GM10248 (cell line): ENCODE measurements at regions not wholly inside any gene's neighbourhood (a gene's known extent, or its start where the extent isn't known, plus 50 kb on each side); places are given as distances from the start of the nearest gene placed in this dataset.
"Not testable (repeated sequence)": the region's sequence is repeated elsewhere in the genome, so short reads cannot be mapped to it uniquely, and the experiment has no call there.

Experiments used
- CTCF ChIA-PET: fragments of 300-600 bp; sonication (Branson Sonifier 250); formaldehyde crosslinking; extraction: SDS; loops from one replicate; lab custom pipeline; 2021; ENCODE audit warnings: antibody characterized with exemption; lab: Yijun Ruan, JAX
- POLR2A ChIA-PET: fragments of 350-650 bp; sonication (Branson Sonifier 250); formaldehyde crosslinking; extraction: SDS; loops from one replicate; lab custom pipeline; 2020; ENCODE audit warnings: antibody characterized with exemption; lab: Yijun Ruan, JAX
- DNase-seq: peaks from one replicate; pipeline ENCODE4 v3.0.0; 2012; ENCODE audit errors: extremely low spot score
- CTCF ChIP-seq: IDR thresholded peaks from 2 replicates; pipeline ENCODE4 v1.5.1; 2012; ENCODE audit warnings: mild to moderate bottlenecking, low read depth; ENCODE audit errors: extremely low read depth, missing control alignments, control extremely low read depth

DNA sequence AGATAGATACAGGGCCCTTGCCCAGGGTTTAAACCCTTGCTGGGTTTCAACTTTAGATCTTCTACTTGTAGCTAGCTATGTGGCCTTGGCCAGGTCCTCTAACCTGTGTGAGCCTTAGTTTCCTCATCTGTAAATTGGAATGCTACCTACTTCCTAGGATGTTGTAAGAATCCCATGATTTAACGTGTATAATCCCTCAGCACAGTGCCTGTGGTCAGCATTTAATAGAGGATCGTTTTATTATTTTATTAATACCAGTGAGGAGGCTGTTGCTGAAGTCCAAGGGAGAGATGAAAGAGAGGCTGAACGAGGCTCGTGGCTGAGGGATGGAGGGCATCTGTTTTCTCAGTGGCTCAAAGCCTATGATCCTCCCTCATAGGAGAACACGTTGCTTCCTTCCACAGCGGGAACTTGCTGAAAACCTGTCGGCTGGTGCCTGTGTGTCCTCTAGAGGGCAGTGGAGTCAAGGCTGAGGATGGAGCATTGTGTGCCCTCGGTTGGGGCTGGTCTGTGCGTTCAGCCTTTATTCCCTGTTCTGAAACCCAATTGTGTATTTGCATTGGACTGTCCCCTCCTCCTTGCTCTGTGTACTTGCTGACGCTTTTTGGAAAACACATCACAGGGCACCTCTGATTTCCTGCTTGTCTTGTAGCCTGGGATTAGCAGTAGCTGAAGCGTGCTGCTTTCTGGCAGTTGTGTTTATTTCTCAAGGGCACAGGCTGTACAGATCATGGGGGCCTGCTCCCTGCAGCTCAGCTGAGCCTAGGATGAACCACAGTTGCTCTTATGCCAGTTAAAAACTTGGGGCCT is 104.3 kb downstream of the PROP1 start:
- DNase-seq, POLR2A ChIA-PET: not testable (repeated sequence)
- peak; percentile 40 for TF ChIP-seq CTCF
- CTCF ChIA-PET, result interaction anchor here (1.1 kb wide), 1 partner anchor 169 kb away, joined by 9 read pairs; no protein-coding TSS in a partner anchor

- DNase-seq, CTCF ChIA-PET, POLR2A ChIA-PET: not testable (repeated sequence)
Observed at GRCh38 chr5:177883295-177883694, 100.6 kb upstream of the FAM153A start.

DNA sequence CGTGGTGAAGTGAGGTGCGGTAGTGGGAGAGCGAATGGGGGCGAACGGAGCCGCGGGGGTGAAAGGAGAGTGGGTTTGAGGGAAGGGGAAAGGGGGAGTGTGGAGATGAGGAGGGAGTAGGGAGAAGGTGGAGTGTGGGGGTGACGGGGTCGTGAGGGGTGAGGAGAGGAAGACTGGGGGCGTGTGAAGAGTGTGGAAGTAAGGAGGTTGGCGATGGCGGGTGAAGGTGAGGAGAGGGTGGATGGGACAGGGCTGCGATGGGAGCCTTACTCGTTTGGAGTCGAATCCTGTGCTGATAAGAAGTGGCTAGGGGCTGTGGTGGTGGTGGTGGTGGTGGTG is 93.2 kb upstream of the FAM153A start:
- POLR2A ChIA-PET, CTCF ChIA-PET: not testable (repeated sequence)

DNA sequence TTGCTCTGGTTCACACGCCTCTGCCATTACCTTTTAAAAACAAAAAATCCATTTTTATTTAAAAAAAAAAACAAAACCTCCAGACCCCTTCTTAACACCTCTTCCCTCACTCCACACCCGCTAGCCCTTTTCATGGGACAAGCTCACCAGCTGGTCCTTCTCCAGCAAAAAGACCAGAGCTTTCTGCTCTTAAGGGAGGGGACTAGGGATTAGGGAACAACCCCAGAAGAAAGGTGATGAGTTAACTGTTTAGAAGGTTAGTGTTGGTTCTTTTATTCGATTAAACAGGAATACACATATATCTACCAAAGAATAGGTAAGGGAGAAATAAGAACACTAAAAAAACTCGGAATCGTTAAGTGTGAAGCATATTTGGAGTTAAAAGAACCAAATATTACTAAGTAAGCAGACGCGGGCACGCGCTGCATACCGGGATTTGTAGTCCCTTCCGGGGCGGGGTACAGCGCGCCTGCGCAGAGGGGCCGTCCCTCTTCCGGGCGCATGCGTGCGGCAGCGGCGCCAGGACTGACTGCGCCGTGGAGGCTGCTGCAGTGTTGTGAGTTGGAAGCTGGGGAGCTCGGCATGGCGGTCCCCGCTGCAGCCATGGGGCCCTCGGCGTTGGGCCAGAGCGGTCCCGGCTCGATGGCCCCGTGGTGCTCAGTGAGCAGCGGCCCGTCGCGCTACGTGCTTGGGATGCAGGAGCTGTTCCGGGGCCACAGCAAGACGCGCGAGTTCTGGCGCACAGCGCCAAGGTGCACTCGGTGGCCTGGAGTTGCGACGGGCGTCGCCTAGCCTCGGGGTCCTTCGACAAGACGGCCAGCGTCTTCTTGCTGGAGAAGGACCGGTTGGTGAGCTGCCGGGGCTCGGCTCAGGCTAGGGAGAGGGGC is 92.6 kb upstream of the FAM153A start:
- CTCF ChIA-PET, POLR2A ChIA-PET, DNase-seq: not testable (repeated sequence)

More for the DNA sequence above, 93.2 kb upstream of the FAM153A start:
- DNase-seq, result not testable (repeated sequence)

DNA sequence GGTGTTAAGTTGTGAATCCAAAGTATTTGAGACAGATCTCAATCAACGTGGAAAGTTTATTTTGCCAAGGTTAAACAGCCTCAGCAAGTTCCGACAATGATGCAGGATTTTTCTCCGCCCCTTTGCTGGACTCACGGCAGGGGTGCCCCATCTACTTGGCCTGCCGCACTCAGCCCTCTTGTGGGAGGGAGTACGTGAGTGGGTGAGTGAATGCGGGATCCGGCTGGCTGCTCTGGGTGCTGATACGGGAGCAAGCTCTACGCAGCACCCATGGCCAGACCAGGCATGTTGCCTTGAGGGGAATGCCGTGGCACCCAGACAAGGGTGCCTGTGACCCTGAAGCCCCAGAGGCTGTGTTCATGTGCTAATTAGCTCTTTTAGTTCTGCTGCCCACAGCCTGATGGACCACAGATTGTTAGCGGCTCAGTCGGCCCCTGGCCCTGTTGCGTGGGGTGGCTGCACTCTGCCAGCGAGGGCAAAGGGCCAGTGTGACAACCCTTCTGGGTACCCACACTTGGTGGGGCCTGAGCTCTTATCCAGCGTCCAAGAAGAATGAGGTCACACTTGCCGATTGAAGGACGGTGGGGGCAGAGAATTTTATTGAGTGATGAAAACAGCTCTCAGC is 81.2 kb upstream of the FAM153A start:
- POLR2A ChIA-PET, DNase-seq, CTCF ChIA-PET: not testable (repeated sequence)

DNA sequence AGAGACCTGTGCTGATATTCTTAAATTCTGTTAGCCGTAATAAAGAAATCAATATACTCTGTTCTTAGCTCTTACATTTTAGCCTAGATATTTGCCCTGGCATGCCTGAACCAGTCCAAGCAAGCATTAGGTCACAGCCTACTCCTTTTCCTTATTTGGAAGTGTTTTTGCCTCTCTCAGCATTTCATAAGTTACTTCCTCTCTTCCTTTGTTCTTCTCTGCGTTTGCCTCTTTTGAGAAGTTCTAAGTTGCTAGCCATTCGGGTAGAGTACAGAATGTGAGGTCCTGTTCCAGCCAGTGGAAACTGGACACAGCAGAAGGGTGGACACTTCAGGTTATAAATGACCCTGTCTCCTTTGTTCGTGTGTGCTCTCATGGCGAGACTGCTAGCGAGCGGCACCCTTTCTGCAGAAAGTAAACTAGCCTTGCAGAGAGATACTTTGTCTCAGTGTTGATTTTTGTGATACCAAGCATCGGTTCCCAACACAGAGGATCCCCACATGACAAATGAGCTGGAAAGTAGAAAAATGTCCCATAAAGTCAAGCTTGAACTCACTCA is 75.0 kb upstream of the FAM153A start:
- DNase-seq, POLR2A ChIA-PET, CTCF ChIA-PET: not testable (repeated sequence)

GRCh38 chr5:177856474-177856873 is 73.8 kb upstream of the FAM153A start:
- DNase-seq, POLR2A ChIA-PET, CTCF ChIA-PET: not testable (repeated sequence)

- POLR2A ChIA-PET, DNase-seq, CTCF ChIA-PET: not testable (repeated sequence)
Observed at GRCh38 chr5:177847914-177848313, 65.2 kb upstream of the FAM153A start.

- CTCF ChIA-PET, result not testable (repeated sequence)
Observed at GRCh38 chr5:177846598-177846997, 63.9 kb upstream of the FAM153A start.

GRCh38 chr5:177845906-177846305 is 63.2 kb upstream of the FAM153A start:
- CTCF ChIA-PET, POLR2A ChIA-PET, DNase-seq: not testable (repeated sequence)

More at GRCh38 chr5:177846598-177846997, 63.9 kb upstream of the FAM153A start:
- DNase-seq, POLR2A ChIA-PET: not testable (repeated sequence)

GRCh38 chr5:177836191-177836590 is 53.5 kb upstream of the FAM153A start:
- CTCF ChIA-PET, POLR2A ChIA-PET, DNase-seq: not testable (repeated sequence)
